ENCODE measurements at regions not wholly inside any gene's neighbourhood (a gene's known extent, or its start where the extent isn't known, plus 50 kb on each side); places are given as distances from the start of the nearest gene placed in this dataset.

DNA sequence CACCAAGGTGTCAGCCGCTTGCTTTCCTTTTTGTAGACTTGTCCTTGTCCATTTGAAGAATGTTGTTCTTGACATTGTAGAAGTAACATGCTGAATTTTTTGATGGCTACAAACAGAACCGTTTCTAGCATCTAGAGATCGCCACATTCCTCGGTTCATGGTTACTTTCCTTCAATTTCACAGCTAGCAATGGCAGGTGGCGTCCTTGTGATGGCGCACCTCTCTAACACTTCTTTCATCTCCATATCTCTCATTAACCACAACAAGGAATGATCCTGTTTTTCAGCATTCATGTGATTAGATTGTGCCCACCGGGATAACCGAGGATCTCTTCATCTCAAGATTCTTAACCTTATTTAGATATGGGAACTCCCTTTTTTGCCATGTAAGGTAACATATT, 2129.8 kb downstream of the NCAM2 start:
- Mint-ChIP-seq H3K27me3 (ENCODE audit: low read depth in 3 of 3) (no peaks in the 10 kb centered on the region), H3K4me3 (no peak overlapping the region), H3K4me1 (no peaks in the 10 kb centered on the region), H3K27ac (no peak overlapping the region), H3K36me3 (no peaks in the 10 kb centered on the region), H3K9me3 (peaks cover 0 to 2% (median 0%) of the 10 kb centered on the region in 7 donors)
- WGBS (ENCODE audit: insufficient coverage) = 83% methylated on average over 4 of the region's 8 CpGs
- DNase-seq = no peak
- Histone ChIP-seq H3K4me3 (replicated peaks in 1 of 3; ENCODE audit: low read depth in 2 of 3, low read length in 3 of 3) (no peak overlapping the region), H2AFZ (ENCODE audit: insufficient read depth, low read depth, low read length, poor library complexity, severe bottlenecking) (no peak overlapping the region), H3K36me3 (replicated peaks in 1 of 2; ENCODE audit: control insufficient read depth in 1 of 2, insufficient read depth in 2 of 2, low read length in 2 of 2) (no peaks in the 10 kb centered on the region), H3K9me3 (replicated peaks in 1 of 2; ENCODE audit: control insufficient read depth in 1 of 2, insufficient read depth in 1 of 2, low read length in 2 of 2) (no peaks in the 10 kb centered on the region), H3K4me2 (replicated peaks; ENCODE audit: extremely low read depth, low read length, poor library complexity, severe bottlenecking) (no peak overlapping the region), H4K20me1 (ENCODE audit: insufficient read depth, low read length) (no peaks in the 10 kb centered on the region), H3K27ac (ENCODE audit: low read depth in 1 of 2, low read length in 2 of 2) (no peak overlapping the region), H3K4me1 (ENCODE audit: control insufficient read depth in 1 of 2, insufficient read depth in 2 of 2, low read length in 2 of 2) (no peaks in the 10 kb centered on the region), H3K27me3 (ENCODE audit: control insufficient read depth in 2 of 2, insufficient read depth in 2 of 2, low read length in 2 of 2) (no peaks in the 10 kb centered on the region), H3K79me2 (ENCODE audit: insufficient read depth, low read length) (no peaks in the 10 kb centered on the region), H3K9ac (ENCODE audit: insufficient read depth, low read length, poor library complexity, severe bottlenecking) (no peak overlapping the region)
- intact Hi-C loops (cut with micrococcal nuclease) = no loop called here
- TF ChIP-seq, protein P1, sequence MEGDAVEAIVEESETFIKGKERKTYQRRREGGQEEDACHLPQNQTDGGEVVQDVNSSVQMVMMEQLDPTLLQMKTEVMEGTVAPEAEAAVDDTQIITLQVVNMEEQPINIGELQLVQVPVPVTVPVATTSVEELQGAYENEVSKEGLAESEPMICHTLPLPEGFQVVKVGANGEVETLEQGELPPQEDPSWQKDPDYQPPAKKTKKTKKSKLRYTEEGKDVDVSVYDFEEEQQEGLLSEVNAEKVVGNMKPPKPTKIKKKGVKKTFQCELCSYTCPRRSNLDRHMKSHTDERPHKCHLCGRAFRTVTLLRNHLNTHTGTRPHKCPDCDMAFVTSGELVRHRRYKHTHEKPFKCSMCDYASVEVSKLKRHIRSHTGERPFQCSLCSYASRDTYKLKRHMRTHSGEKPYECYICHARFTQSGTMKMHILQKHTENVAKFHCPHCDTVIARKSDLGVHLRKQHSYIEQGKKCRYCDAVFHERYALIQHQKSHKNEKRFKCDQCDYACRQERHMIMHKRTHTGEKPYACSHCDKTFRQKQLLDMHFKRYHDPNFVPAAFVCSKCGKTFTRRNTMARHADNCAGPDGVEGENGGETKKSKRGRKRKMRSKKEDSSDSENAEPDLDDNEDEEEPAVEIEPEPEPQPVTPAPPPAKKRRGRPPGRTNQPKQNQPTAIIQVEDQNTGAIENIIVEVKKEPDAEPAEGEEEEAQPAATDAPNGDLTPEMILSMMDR (IDR thresholded peaks at IDR 0.05) = no peak

DNA sequence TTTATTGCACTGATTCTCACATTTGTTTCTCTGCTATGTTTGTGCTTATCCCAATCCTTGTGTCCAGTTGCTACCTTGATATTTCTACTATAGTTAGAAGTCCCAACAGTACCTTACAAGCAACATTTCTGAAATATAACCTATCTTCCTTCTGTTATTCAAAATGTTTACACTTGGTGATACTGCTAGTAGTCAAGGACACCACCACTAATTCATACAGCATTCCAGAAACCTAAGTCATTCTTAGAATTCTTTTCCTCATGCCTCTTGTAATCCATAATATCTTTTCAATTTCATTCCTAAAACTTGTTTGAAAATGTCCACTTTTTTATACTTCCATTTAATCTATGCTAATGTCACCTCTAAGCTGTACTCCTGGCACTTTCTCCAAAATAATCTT, 2132.1 kb downstream of the NCAM2 start:
- DNase-seq = no peak
- H3K27me3 ChIP-seq (ENCODE audit: control insufficient read depth in 2 of 2, insufficient read depth in 2 of 2, low read length in 2 of 2) = no peaks in the 10 kb centered on the region
- Mint-ChIP-seq H3K27ac (no peak overlapping the region), H3K4me1 (no peaks in the 10 kb centered on the region), H3K36me3 (no peaks in the 10 kb centered on the region), H3K9me3 (peaks cover 0 to 2% (median 2%) of the 10 kb centered on the region in 7 donors), H3K27me3 (ENCODE audit: low read depth in 3 of 3) (no peaks in the 10 kb centered on the region), H3K4me3 (no peak overlapping the region)
- no peak overlapping the region for H3K9ac ChIP-seq (ENCODE audit: insufficient read depth, low read length, poor library complexity, severe bottlenecking)
- H3K4me1 ChIP-seq (ENCODE audit: control insufficient read depth in 1 of 2, insufficient read depth in 2 of 2, low read length in 2 of 2) = no peaks in the 10 kb centered on the region
- no peak overlapping the region for H3K4me3 ChIP-seq (replicated peaks in 1 of 3; ENCODE audit: low read depth in 2 of 3, low read length in 3 of 3)
- no peak overlapping the region for H3K4me2 ChIP-seq (replicated peaks; ENCODE audit: extremely low read depth, low read length, poor library complexity, severe bottlenecking)
- no peaks in the 10 kb centered on the region for H3K36me3 ChIP-seq (replicated peaks in 1 of 2; ENCODE audit: control insufficient read depth in 1 of 2, insufficient read depth in 2 of 2, low read length in 2 of 2)
- TF ChIP-seq, protein P1 (IDR thresholded peaks at IDR 0.05) = no peak
- H2AFZ ChIP-seq (ENCODE audit: insufficient read depth, low read depth, low read length, poor library complexity, severe bottlenecking) = no peak overlapping the region
- intact Hi-C loops (cut with micrococcal nuclease) = no loop called here
- H3K79me2 ChIP-seq (ENCODE audit: insufficient read depth, low read length) = no peaks in the 10 kb centered on the region
- H4K20me1 ChIP-seq (ENCODE audit: insufficient read depth, low read length) = no peaks in the 10 kb centered on the region
- no peak overlapping the region for H3K27ac ChIP-seq (ENCODE audit: low read depth in 1 of 2, low read length in 2 of 2)
- H3K9me3 ChIP-seq (replicated peaks in 1 of 2; ENCODE audit: control insufficient read depth in 1 of 2, insufficient read depth in 1 of 2, low read length in 2 of 2) = no peaks in the 10 kb centered on the region
